Calu3 (cell line): ENCODE measurements at regions not wholly inside any gene's neighbourhood (a gene's known extent, or its start where the extent isn't known, plus 50 kb on each side); places are given as distances from the start of the nearest gene placed in this dataset.

ENCODE experiments used
- BruUV-seq: library from RNA; stranded (reverse); fragments of 400-500 nt; replicated peaks from 2 replicates; lab custom pipeline; 2021; lab: Mats Ljungman, UMichigan
- CTCF ChIA-PET: fragments of 300-600 bp; sonication (Branson Sonifier 250); formaldehyde crosslinking; loops from one replicate; lab custom pipeline; 2022; ENCODE audit warnings: antibody characterized with exemption; lab: Charles Lee
- DNase-seq: peaks from one replicate; pipeline ENCODE4 v3.0.0; 2022
- H3K27ac Mint-ChIP-seq: one replicate; pipeline ENCODE4 v1.8.0; 2022; ENCODE audit warnings: mixed read lengths; ENCODE audit not compliant: unreplicated experiment
- H3K27me3 Mint-ChIP-seq: one replicate; pipeline ENCODE4 v1.8.0; 2022; ENCODE audit warnings: mixed read lengths; ENCODE audit not compliant: unreplicated experiment
- H3K36me3 Mint-ChIP-seq: one replicate; pipeline ENCODE4 v1.8.0; 2022; ENCODE audit warnings: mild to moderate bottlenecking, moderate library complexity, mixed read lengths; ENCODE audit not compliant: insufficient read depth, unreplicated experiment
- H3K4me1 Mint-ChIP-seq: one replicate; pipeline ENCODE4 v1.8.0; 2022; ENCODE audit warnings: mild to moderate bottlenecking, low read depth, mixed read lengths; ENCODE audit not compliant: unreplicated experiment
- H3K4me3 Mint-ChIP-seq: one replicate; pipeline ENCODE4 v1.8.0; 2022; ENCODE audit warnings: mild to moderate bottlenecking, low read depth, moderate library complexity, mixed read lengths; ENCODE audit not compliant: unreplicated experiment
- H3K9me3 Mint-ChIP-seq: one replicate; pipeline ENCODE4 v1.8.0; 2022; ENCODE audit warnings: low read depth, mixed read lengths; ENCODE audit not compliant: unreplicated experiment
- intact Hi-C: fragments of 100-400 bp; cut with micrococcal nuclease; formaldehyde crosslinking; loops from one replicate; pipeline ENCODE4 v1.10.0; 2022; ENCODE audit not compliant: unreplicated experiment
- TF ChIP-seq, protein P1 (sequence below): fragments of 200-600 bp; IDR thresholded peaks from one replicate; pipeline ENCODE4 v1.8.0; 2022; ENCODE audit warnings: antibody characterized with exemption; ENCODE audit not compliant: unreplicated experiment

DNA sequence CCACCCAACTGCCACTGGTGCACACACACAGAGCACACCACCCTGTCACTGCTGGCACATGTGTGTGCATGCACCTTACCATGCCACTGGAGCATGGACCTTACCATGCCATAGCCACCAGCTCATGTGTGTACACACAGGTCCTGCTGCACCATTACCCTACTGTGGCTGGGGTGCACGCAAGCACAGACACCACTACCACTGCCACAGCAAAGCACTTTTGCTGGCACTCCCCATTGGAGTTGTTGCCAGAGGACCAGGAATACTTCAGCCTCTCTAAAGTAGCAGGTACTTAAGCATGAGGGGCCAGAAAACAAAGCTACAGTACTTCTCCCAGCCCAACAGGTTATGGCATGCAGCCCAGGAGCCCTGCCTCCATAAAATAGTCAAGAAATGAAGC, 404.8 kb downstream of the MBD2 start:
- peaks cover 27% of the 10 kb centered on the region for H3K4me1 Mint-ChIP-seq
- no peaks in the 10 kb centered on the region for H3K36me3 Mint-ChIP-seq
- DNase-seq: no peak
- no TSS peak for BruUV-seq
- peak overlapping the region; percentile 65 for H3K27ac Mint-ChIP-seq
- CTCF ChIA-PET: no interaction called here
- TF ChIP-seq, protein P1, sequence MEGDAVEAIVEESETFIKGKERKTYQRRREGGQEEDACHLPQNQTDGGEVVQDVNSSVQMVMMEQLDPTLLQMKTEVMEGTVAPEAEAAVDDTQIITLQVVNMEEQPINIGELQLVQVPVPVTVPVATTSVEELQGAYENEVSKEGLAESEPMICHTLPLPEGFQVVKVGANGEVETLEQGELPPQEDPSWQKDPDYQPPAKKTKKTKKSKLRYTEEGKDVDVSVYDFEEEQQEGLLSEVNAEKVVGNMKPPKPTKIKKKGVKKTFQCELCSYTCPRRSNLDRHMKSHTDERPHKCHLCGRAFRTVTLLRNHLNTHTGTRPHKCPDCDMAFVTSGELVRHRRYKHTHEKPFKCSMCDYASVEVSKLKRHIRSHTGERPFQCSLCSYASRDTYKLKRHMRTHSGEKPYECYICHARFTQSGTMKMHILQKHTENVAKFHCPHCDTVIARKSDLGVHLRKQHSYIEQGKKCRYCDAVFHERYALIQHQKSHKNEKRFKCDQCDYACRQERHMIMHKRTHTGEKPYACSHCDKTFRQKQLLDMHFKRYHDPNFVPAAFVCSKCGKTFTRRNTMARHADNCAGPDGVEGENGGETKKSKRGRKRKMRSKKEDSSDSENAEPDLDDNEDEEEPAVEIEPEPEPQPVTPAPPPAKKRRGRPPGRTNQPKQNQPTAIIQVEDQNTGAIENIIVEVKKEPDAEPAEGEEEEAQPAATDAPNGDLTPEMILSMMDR: no peak
- H3K4me3 Mint-ChIP-seq: no peak overlapping the region
- peaks cover 6% of the 10 kb centered on the region for H3K9me3 Mint-ChIP-seq
- H3K27me3 Mint-ChIP-seq: no peaks in the 10 kb centered on the region
- intact Hi-C loops: no loop called here

DNA sequence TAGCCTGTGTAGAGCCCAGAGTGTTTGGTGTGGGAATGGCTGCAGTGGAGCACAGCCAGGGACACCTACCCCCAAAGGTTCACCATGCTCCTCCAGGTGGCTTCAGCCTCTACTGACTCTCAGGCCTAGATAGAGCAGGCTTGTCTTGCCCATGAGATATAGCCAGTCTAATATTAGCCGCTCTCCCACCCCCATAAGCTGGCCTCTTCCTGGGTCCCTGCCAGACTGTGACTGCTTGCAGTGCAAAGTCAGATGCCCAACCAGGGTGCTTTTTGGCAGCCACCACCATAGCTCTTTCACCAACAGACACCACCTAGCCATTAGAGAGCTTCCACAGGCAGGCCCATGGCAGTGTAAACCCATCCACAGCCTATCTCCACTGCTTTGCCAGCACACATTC, 405.3 kb downstream of the MBD2 start:
- H3K9me3 Mint-ChIP-seq: peaks cover 6% of the 10 kb centered on the region
- peak overlapping the region; percentile 65 for H3K27ac Mint-ChIP-seq
- CTCF ChIA-PET: no interaction called here
- TF ChIP-seq, protein P1: no peak
- DNase-seq: no peak
- no TSS peak for BruUV-seq
- H3K4me1 Mint-ChIP-seq: peaks cover 27% of the 10 kb centered on the region
- no peaks in the 10 kb centered on the region for H3K36me3 Mint-ChIP-seq
- intact Hi-C loops: no loop called here
- H3K4me3 Mint-ChIP-seq: no peak overlapping the region
- no peaks in the 10 kb centered on the region for H3K27me3 Mint-ChIP-seq

GRCh38 chr18:53817976-53818950, 406.2 kb downstream of the MBD2 start:
- intact Hi-C loops: no loop called here
- Mint-ChIP-seq H3K27ac (peak overlapping the region; percentile 65), H3K36me3 (no peaks in the 10 kb centered on the region), H3K9me3 (peaks cover 6% of the 10 kb centered on the region), H3K27me3 (no peaks in the 10 kb centered on the region), H3K4me3 (peak overlapping the region; percentile 33), H3K4me1 (peaks cover 27% of the 10 kb centered on the region)
- CTCF ChIA-PET: no interaction called here
- BruUV-seq: no TSS peak
- no peak for DNase-seq
- TF ChIP-seq, protein P1: no peak

DNA sequence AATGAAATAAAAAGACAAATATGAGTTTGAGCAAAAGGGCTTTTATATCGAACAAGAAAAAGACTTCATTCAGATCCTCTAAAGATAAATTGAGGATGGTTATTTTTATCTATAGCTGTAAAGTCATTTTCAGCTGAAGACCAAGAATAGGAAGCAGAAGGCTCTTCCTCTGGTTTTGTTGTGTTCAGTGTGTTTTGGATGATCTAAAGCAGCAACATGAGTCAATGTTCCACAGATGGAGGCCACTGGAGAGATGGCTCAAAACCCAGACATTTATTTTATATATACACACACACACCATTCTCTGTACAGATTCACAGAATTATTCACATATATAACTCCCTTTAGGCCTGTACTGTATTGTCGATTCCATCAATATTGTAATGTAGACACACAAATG, 424.3 kb downstream of the MBD2 start:
- DNase-seq: no peak
- Mint-ChIP-seq H3K9me3 (peaks cover 8% of the 10 kb centered on the region), H3K36me3 (no peaks in the 10 kb centered on the region), H3K4me1 (peaks cover 28% of the 10 kb centered on the region), H3K4me3 (no peak overlapping the region), H3K27ac (no peak overlapping the region), H3K27me3 (no peaks in the 10 kb centered on the region)
- BruUV-seq: no TSS peak
- CTCF ChIA-PET: no interaction called here
- intact Hi-C loops: no loop called here
- TF ChIP-seq, protein P1: no peak
